ENCODE measurements at regions not wholly inside any gene's neighbourhood (a gene's known extent, or its start where the extent isn't known, plus 50 kb on each side); places are given as distances from the start of the nearest gene placed in this dataset.

GRCh38 chr10:125475815-125476214 lies 207.1 kb downstream of the TEX36 start:
- TF ChIP-seq BMI1 (IDR thresholded peaks at IDR 0.05; ENCODE audit: borderline replicate concordance) (no peak), ZZZ3 (IDR thresholded peaks at IDR 0.05; ENCODE audit: control insufficient read depth, insufficient read length, low read depth) (no peak), SUZ12 (IDR thresholded peaks at IDR 0.05; ENCODE audit: unreplicated experiment) (no peak), CBFB (IDR thresholded peaks at IDR 0.05; ENCODE audit: low read depth) (no peak), EP300 (IDR thresholded peaks at IDR 0.05; ENCODE audit: borderline replicate concordance in 1 of 2, control insufficient read depth in 1 of 2, low read depth in 2 of 2, low read length in 2 of 2) (no peak), POLR2A (IDR thresholded peaks at IDR 0.05; ENCODE audit: low read depth, low read length) (no peak), TARDBP (IDR thresholded peaks at IDR 0.05; ENCODE audit: borderline replicate concordance) (no peak), HDAC6 (IDR thresholded peaks at IDR 0.05; ENCODE audit: unreplicated experiment) (no peak)
- TF ChIP-seq, protein P1, sequence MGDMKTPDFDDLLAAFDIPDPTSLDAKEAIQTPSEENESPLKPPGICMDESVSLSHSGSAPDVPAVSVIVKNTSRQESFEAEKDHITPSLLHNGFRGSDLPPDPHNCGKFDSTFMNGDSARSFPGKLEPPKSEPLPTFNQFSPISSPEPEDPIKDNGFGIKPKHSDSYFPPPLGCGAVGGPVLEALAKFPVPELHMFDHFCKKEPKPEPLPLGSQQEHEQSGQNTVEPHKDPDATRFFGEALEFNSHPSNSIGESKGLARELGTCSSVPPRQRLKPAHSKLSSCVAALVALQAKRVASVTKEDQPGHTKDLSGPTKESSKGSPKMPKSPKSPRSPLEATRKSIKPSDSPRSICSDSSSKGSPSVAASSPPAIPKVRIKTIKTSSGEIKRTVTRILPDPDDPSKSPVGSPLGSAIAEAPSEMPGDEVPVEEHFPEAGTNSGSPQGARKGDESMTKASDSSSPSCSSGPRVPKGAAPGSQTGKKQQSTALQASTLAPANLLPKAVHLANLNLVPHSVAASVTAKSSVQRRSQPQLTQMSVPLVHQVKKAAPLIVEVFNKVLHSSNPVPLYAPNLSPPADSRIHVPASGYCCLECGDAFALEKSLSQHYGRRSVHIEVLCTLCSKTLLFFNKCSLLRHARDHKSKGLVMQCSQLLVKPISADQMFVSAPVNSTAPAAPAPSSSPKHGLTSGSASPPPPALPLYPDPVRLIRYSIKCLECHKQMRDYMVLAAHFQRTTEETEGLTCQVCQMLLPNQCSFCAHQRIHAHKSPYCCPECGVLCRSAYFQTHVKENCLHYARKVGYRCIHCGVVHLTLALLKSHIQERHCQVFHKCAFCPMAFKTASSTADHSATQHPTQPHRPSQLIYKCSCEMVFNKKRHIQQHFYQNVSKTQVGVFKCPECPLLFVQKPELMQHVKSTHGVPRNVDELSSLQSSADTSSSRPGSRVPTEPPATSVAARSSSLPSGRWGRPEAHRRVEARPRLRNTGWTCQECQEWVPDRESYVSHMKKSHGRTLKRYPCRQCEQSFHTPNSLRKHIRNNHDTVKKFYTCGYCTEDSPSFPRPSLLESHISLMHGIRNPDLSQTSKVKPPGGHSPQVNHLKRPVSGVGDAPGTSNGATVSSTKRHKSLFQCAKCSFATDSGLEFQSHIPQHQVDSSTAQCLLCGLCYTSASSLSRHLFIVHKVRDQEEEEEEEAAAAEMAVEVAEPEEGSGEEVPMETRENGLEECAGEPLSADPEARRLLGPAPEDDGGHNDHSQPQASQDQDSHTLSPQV (IDR thresholded peaks at IDR 0.05), result no peak
- TF ChIP-seq, protein P2, sequence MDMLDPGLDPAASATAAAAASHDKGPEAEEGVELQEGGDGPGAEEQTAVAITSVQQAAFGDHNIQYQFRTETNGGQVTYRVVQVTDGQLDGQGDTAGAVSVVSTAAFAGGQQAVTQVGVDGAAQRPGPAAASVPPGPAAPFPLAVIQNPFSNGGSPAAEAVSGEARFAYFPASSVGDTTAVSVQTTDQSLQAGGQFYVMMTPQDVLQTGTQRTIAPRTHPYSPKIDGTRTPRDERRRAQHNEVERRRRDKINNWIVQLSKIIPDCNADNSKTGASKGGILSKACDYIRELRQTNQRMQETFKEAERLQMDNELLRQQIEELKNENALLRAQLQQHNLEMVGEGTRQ (IDR thresholded peaks at IDR 0.05; ENCODE audit: borderline replicate concordance, low read depth, low read length), result no peak
- in situ Hi-C loops (cut with MboI), result no loop called here
- FAIRE-seq, result no peak

More at GRCh38 chr10:125475815-125476214, 207.1 kb downstream of the TEX36 start:
- BruUV-seq (replicated peaks), result no TSS peak
- DNase-seq (ENCODE audit: low read depth, low spot score) (no peak), ATAC-seq (no peak)
- intact Hi-C loops (cut with micrococcal nuclease; ENCODE audit: unreplicated experiment), result no loop called here
- Histone ChIP-seq H3K4me2 (ENCODE audit: control insufficient read depth, insufficient read depth) (no peak overlapping the region), H3K36me3 (ENCODE audit: control insufficient read depth in 2 of 2, insufficient read depth in 2 of 2, low read length in 1 of 2) (no peaks in the 10 kb centered on the region), H3K4me3 (no peak overlapping the region), H3K27ac (ENCODE audit: control insufficient read depth, insufficient read depth) (no peak overlapping the region), H3K27me3 (replicated peaks in 1 of 2; ENCODE audit: control insufficient read depth in 2 of 2, insufficient read depth in 2 of 2, low read length in 1 of 2) (0 out of 4 replicates have a peak, but pooled peaks cover 0 to 1% of the 10 kb centered on the region in 2 experiments), H3K79me2 (ENCODE audit: control insufficient read depth, insufficient read depth, low read length) (no peaks in the 10 kb centered on the region), H2AFZ (ENCODE audit: control insufficient read depth, low read depth, low read length) (no peak overlapping the region), H3K4me1 (ENCODE audit: control insufficient read depth, insufficient read depth, low read length) (no peaks in the 10 kb centered on the region), H4K20me1 (ENCODE audit: control insufficient read depth, insufficient read depth) (no peaks in the 10 kb centered on the region), H3K9me3 (replicated peaks; ENCODE audit: control insufficient read depth, insufficient read depth, low read length) (no peaks in the 10 kb centered on the region), H3K9ac (ENCODE audit: control insufficient read depth, insufficient read depth, low read length) (no peak overlapping the region)
- ChIA-PET POLR2A (no interaction called here), RAD21 (ENCODE audit: unreplicated experiment) (no interaction called here), CTCF (no interaction called here), SMC1A (ENCODE audit: uncharacterized antibody, unreplicated experiment) (no interaction called here)
- 7% methylated on average over 2 of the region's 2 CpGs for WGBS (ENCODE audit: insufficient coverage, insufficient replicate concordance, low lambda C conversion rate, missing lambda C conversion rate)
